Brain microvascular endothelial cell (primary cell): ENCODE measurements at regions not wholly inside any gene's neighbourhood (a gene's known extent, or its start where the extent isn't known, plus 50 kb on each side); places are given as distances from the start of the nearest gene placed in this dataset.

Experiments used
- DNase-seq: peaks from one replicate; pipeline ENCODE4 v3.0.0-alpha.2; 2020
- H3K27ac ChIP-seq: fragments of 250-450 bp; sonication (Bioruptor Pico); 2 replicates; pipeline ENCODE4 v1.5.1; 2020; ENCODE audit warnings: mild to moderate bottlenecking, moderate library complexity
- H3K27me3 ChIP-seq: fragments of 250-450 bp; sonication (Bioruptor Pico); replicated peaks from 2 replicates; pipeline ENCODE4 v1.5.1; 2020; ENCODE audit warnings: mild to moderate bottlenecking
- H3K36me3 ChIP-seq: fragments of 250-450 bp; sonication (Bioruptor Pico); replicated peaks from 2 replicates; pipeline ENCODE4 v1.5.1; 2020; ENCODE audit warnings: mild to moderate bottlenecking
- H3K4me3 ChIP-seq: 2 replicates; pipeline ENCODE4 v1.5.1; 2011; ENCODE audit warnings: low read depth, mild to moderate bottlenecking, control low read depth, low read length, moderate library complexity
- CTCF ChIP-seq: IDR thresholded peaks from 2 replicates; pipeline ENCODE4 v1.5.1; 2011; ENCODE audit warnings: low read depth, mild to moderate bottlenecking, moderate library complexity, low read length, control low read depth, inconsistent platforms; ENCODE audit errors: missing control alignments
- in situ Hi-C: cut with HindIII; loops from 2 replicates; pipeline ENCODE4 v1.10.0; 2017; ENCODE audit warnings: low sequenced_read_pairs, low pct_ligation_motif_present

GRCh38 chr11:116579857-116580727 is 192.7 kb downstream of the BUD13 start:
- Histone ChIP-seq H3K4me3 (no peak overlapping the region), H3K27ac (no peak overlapping the region), H3K36me3 (no peaks in the 10 kb centered on the region), H3K27me3 (peaks cover 44% of the 10 kb centered on the region)
- no peak for TF ChIP-seq CTCF
- in situ Hi-C loops: no loop called here
- DNase-seq: no peak

GRCh38 chr11:116579031-116579653 is 193.6 kb downstream of the BUD13 start:
- DNase-seq: no peak
- H3K36me3 ChIP-seq: no peaks in the 10 kb centered on the region
- peaks cover 44% of the 10 kb centered on the region for H3K27me3 ChIP-seq
- in situ Hi-C loops: no loop called here
- no peak for TF ChIP-seq CTCF
- H3K27ac ChIP-seq: no peak overlapping the region
- H3K4me3 ChIP-seq: no peak overlapping the region

- no peak for TF ChIP-seq CTCF
- Histone ChIP-seq H3K27me3 (peaks cover 44% of the 10 kb centered on the region), H3K36me3 (no peaks in the 10 kb centered on the region), H3K4me3 (no peak overlapping the region), H3K27ac (no peak overlapping the region)
- no peak for DNase-seq
- in situ Hi-C loops: no loop called here
Observed at GRCh38 chr11:116577956-116578355, 194.8 kb downstream of the BUD13 start.

- in situ Hi-C loops: no loop called here
- peaks cover 40% of the 10 kb centered on the region for H3K27me3 ChIP-seq
- no peaks in the 10 kb centered on the region for H3K36me3 ChIP-seq
Observed at GRCh38 chr11:116577273-116577672, 195.5 kb downstream of the BUD13 start.

GRCh38 chr11:116576526-116576925 is 196.3 kb downstream of the BUD13 start:
- Histone ChIP-seq H3K4me3 (no peak overlapping the region), H3K27me3 (peaks cover 32% of the 10 kb centered on the region), H3K36me3 (no peaks in the 10 kb centered on the region), H3K27ac (no peak overlapping the region)
- in situ Hi-C loops: no loop called here
- TF ChIP-seq CTCF: no peak
- DNase-seq: no peak

More at GRCh38 chr11:116577273-116577672, 195.5 kb downstream of the BUD13 start:
- no peak for DNase-seq
- no peak for TF ChIP-seq CTCF
- H3K27ac ChIP-seq: no peak overlapping the region
- H3K4me3 ChIP-seq: no peak overlapping the region
